ENCODE measurements at regions not wholly inside any gene's neighbourhood (a gene's known extent, or its start where the extent isn't known, plus 50 kb on each side); places are given as distances from the start of the nearest gene placed in this dataset.

DNA sequence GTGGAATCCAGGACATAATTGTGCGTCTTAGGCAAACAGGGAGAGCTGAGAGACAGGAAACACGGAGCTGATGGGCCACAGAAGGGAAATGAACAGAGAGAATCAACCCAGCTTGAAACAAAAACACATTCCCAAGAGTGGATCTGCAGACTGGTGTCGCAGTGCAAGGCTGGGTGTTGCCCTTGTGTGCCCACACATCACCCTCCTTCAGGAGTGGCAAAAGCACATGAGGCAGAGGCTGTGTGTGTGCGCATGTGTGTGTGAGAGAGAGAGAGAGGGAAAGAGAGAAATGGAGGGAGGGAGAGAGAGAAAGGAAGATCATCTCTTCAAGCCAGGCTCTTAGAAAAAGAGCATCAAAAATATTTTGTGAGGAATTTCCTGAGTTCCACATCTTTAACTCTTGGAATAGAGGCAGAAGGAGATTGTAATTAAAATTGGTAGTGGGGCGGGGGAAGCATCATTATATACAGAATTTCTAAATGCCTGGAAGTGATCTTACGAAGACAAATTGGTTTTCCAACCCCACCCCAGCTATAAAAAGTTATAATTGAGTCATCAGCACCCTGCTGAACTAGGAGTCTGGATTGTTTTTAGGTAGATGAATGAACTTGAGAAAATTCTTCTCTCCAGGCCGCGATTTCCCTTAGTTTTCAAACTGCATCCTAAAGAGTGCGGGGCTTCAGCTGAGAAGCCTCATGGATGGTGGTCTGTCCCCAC lies 480.7 kb downstream of the NPHP4 start:
- no peaks in the 10 kb centered on the region for H3K4me1 ChIP-seq
- H3K36me3 ChIP-seq (ENCODE audit: control insufficient read depth, insufficient read depth, low read length): no peaks in the 10 kb centered on the region
- Mint-ChIP-seq H3K27ac (ENCODE audit: unreplicated experiment) (no peak overlapping the region), H3K36me3 (ENCODE audit: insufficient read depth, unreplicated experiment) (peaks cover 5% of the 10 kb centered on the region), H3K9me3 (ENCODE audit: unreplicated experiment) (no peaks in the 10 kb centered on the region), H3K4me1 (ENCODE audit: low read depth, unreplicated experiment) (no peaks in the 10 kb centered on the region), H3K4me3 (ENCODE audit: unreplicated experiment) (no peak overlapping the region), H3K27me3 (ENCODE audit: insufficient read depth, unreplicated experiment) (peaks cover 5% of the 10 kb centered on the region)
- intact Hi-C loops (cut with micrococcal nuclease; ENCODE audit: unreplicated experiment): loop anchor here (2.0 kb wide), 1 partner anchor 241 kb away; no protein-coding TSS in a partner anchor
- no peaks in the 10 kb centered on the region for H3K9me3 ChIP-seq
- H3K4me3 ChIP-seq (ENCODE audit: low read depth, low read length): no peak overlapping the region
- ChIA-PET POLR2A (no interaction called here), CTCF (interaction anchor here (0.6 to 4.3 kb wide), 3 partner anchors 141 to 241 kb away, joined by 3 to 20 read pairs (median 10); no protein-coding TSS in a partner anchor)
- TF ChIP-seq, protein P1, sequence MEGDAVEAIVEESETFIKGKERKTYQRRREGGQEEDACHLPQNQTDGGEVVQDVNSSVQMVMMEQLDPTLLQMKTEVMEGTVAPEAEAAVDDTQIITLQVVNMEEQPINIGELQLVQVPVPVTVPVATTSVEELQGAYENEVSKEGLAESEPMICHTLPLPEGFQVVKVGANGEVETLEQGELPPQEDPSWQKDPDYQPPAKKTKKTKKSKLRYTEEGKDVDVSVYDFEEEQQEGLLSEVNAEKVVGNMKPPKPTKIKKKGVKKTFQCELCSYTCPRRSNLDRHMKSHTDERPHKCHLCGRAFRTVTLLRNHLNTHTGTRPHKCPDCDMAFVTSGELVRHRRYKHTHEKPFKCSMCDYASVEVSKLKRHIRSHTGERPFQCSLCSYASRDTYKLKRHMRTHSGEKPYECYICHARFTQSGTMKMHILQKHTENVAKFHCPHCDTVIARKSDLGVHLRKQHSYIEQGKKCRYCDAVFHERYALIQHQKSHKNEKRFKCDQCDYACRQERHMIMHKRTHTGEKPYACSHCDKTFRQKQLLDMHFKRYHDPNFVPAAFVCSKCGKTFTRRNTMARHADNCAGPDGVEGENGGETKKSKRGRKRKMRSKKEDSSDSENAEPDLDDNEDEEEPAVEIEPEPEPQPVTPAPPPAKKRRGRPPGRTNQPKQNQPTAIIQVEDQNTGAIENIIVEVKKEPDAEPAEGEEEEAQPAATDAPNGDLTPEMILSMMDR (IDR thresholded peaks at IDR 0.05; ENCODE audit: insufficient read depth in 1 of 2, low read depth in 1 of 2, low read length in 1 of 2, severe bottlenecking in 1 of 2, unreplicated experiment in 1 of 2): no peak
- no peak for DNase-seq
- H3K27me3 ChIP-seq (replicated peaks; ENCODE audit: control insufficient read depth, insufficient read depth, low read length): no peaks in the 10 kb centered on the region; the same call in 1 of the 2 replicates
- BruUV-seq (replicated peaks): no TSS peak

GRCh38 chr1:5509664-5510452 lies 482.4 kb downstream of the NPHP4 start:
- no peaks in the 10 kb centered on the region for H3K36me3 ChIP-seq (ENCODE audit: control insufficient read depth, insufficient read depth, low read length)
- H3K27me3 ChIP-seq (replicated peaks; ENCODE audit: control insufficient read depth, insufficient read depth, low read length): no peaks in the 10 kb centered on the region; the same call in 1 of the 2 replicates
- Mint-ChIP-seq H3K36me3 (ENCODE audit: insufficient read depth, unreplicated experiment) (no peaks in the 10 kb centered on the region), H3K27ac (ENCODE audit: unreplicated experiment) (no peak overlapping the region), H3K9me3 (ENCODE audit: unreplicated experiment) (no peaks in the 10 kb centered on the region), H3K27me3 (ENCODE audit: insufficient read depth, unreplicated experiment) (peaks cover 5% of the 10 kb centered on the region), H3K4me1 (ENCODE audit: low read depth, unreplicated experiment) (no peaks in the 10 kb centered on the region), H3K4me3 (ENCODE audit: unreplicated experiment) (no peak overlapping the region)
- BruUV-seq (replicated peaks): no TSS peak
- no peaks in the 10 kb centered on the region for H3K9me3 ChIP-seq
- intact Hi-C loops (cut with micrococcal nuclease; ENCODE audit: unreplicated experiment): loop anchor here (1.0 to 2.0 kb wide), 3 partner anchors 111 to 243 kb away; no protein-coding TSS in a partner anchor
- ChIA-PET POLR2A (no interaction called here), CTCF (interaction anchor here (0.6 to 4.3 kb wide), 5 partner anchors 111 to 1756 kb away, joined by 3 to 20 read pairs (median 3); no protein-coding TSS in a partner anchor)
- H3K4me3 ChIP-seq (ENCODE audit: low read depth, low read length): no peak overlapping the region
- DNase-seq: peak; percentile 53 to 66
- H3K4me1 ChIP-seq: no peaks in the 10 kb centered on the region
- TF ChIP-seq, protein P1 (IDR thresholded peaks at IDR 0.05; ENCODE audit: insufficient read depth in 1 of 2, low read depth in 1 of 2, low read length in 1 of 2, severe bottlenecking in 1 of 2, unreplicated experiment in 1 of 2): peak; percentile 88 to 90

GRCh38 chr1:5508669-5509330 lies 483.4 kb downstream of the NPHP4 start:
- CTCF ChIA-PET: interaction anchor here (0.6 to 4.3 kb wide), 3 partner anchors 237 to 243 kb away, joined by 3 to 20 read pairs (median 3); no protein-coding TSS in a partner anchor
- Histone ChIP-seq H3K9me3 (no peaks in the 10 kb centered on the region), H3K27me3 (replicated peaks; ENCODE audit: control insufficient read depth, insufficient read depth, low read length) (no peaks in the 10 kb centered on the region; the same call in 1 of the 2 replicates), H3K4me1 (no peaks in the 10 kb centered on the region), H3K36me3 (ENCODE audit: control insufficient read depth, insufficient read depth, low read length) (no peaks in the 10 kb centered on the region), H3K4me3 (ENCODE audit: low read depth, low read length) (no peak overlapping the region)
- H3K36me3 Mint-ChIP-seq (ENCODE audit: insufficient read depth, unreplicated experiment): no peaks in the 10 kb centered on the region
- H3K4me3 Mint-ChIP-seq (ENCODE audit: unreplicated experiment): no peak overlapping the region
- TF ChIP-seq, protein P1 (IDR thresholded peaks at IDR 0.05; ENCODE audit: insufficient read depth in 1 of 2, low read depth in 1 of 2, low read length in 1 of 2, severe bottlenecking in 1 of 2, unreplicated experiment in 1 of 2): no peak
- H3K27me3 Mint-ChIP-seq (ENCODE audit: insufficient read depth, unreplicated experiment): peaks cover 8% of the 10 kb centered on the region
- intact Hi-C loops (cut with micrococcal nuclease; ENCODE audit: unreplicated experiment): no loop called here
- H3K4me1 Mint-ChIP-seq (ENCODE audit: low read depth, unreplicated experiment): no peaks in the 10 kb centered on the region
- H3K9me3 Mint-ChIP-seq (ENCODE audit: unreplicated experiment): no peaks in the 10 kb centered on the region
- POLR2A ChIA-PET: no interaction called here
- BruUV-seq (replicated peaks): no TSS peak
- H3K27ac Mint-ChIP-seq (ENCODE audit: unreplicated experiment): no peak overlapping the region
- DNase-seq: no peak

Measured in Caco-2 (cell line).